DOHH2 (cell line): ENCODE measurements at regions not wholly inside any gene's neighbourhood (a gene's known extent, or its start where the extent isn't known, plus 50 kb on each side); places are given as distances from the start of the nearest gene placed in this dataset.

ENCODE experiments used
- H3F3A ChIP-seq: fragments of 200-600 bp; sonication (generic), shearing (Covaris generic); 2 replicates; pipeline ENCODE4 v1.6.0; 2016; ENCODE audit warnings: antibody characterized with exemption, mild to moderate bottlenecking; ENCODE audit not compliant: control insufficient read depth, insufficient read depth
- H3K27ac ChIP-seq: fragments of 200-600 bp; sonication (generic); 2 replicates; pipeline ENCODE4 v1.5.1; 2014; ENCODE audit warnings: low read depth, mild to moderate bottlenecking, low read length, moderate library complexity
- H3K27me3 ChIP-seq: fragments of 200-600 bp; sonication (generic); 2 replicates; pipeline ENCODE4 v1.6.1; 2014; ENCODE audit warnings: mild to moderate bottlenecking, low read length, mixed read lengths; ENCODE audit not compliant: control insufficient read depth
- H3K36me3 ChIP-seq: fragments of 200-600 bp; sonication (generic); 2 replicates; pipeline ENCODE4 v1.6.1; 2014; ENCODE audit warnings: mild to moderate bottlenecking, low read length, moderate library complexity, mixed read lengths; ENCODE audit not compliant: control insufficient read depth
- H3K4me1 ChIP-seq: fragments of 200-600 bp; sonication (generic); 2 replicates; pipeline ENCODE4 v1.6.1; 2014; ENCODE audit warnings: mild to moderate bottlenecking, low read length, mixed read lengths; ENCODE audit not compliant: control insufficient read depth
- H3K4me2 ChIP-seq: fragments of 200-600 bp; sonication (generic); 2 replicates; pipeline ENCODE4 v1.6.0; 2014; ENCODE audit warnings: mild to moderate bottlenecking, low read length, moderate library complexity
- H3K4me3 ChIP-seq: fragments of 200-600 bp; sonication (generic); 2 replicates; pipeline ENCODE4 v1.5.1; 2014; ENCODE audit warnings: mild to moderate bottlenecking, low read length, mixed read lengths
- H3K79me2 ChIP-seq: fragments of 200-600 bp; sonication (generic); 2 replicates; pipeline ENCODE4 v1.6.1; 2014; ENCODE audit warnings: mild to moderate bottlenecking, low read length, mixed read lengths; ENCODE audit not compliant: control insufficient read depth
- H3K9me2 ChIP-seq: fragments of 200-600 bp; sonication (generic); replicated peaks from 2 replicates; pipeline ENCODE4 v1.6.1; 2014; ENCODE audit warnings: mild to moderate bottlenecking, low read length, mixed read lengths; ENCODE audit not compliant: control insufficient read depth
- H3K9me3 ChIP-seq: fragments of 200-600 bp; sonication (generic); 2 replicates; pipeline ENCODE4 v1.6.1; 2014; ENCODE audit warnings: antibody characterized with exemption, low read length, mixed read lengths; ENCODE audit not compliant: control insufficient read depth, insufficient read depth
- H4K20me1 ChIP-seq: fragments of 200-600 bp; sonication (generic); 2 replicates; pipeline ENCODE4 v1.6.0; 2014; ENCODE audit warnings: low read depth, mild to moderate bottlenecking, antibody characterized with exemption, low read length, moderate library complexity; ENCODE audit not compliant: control insufficient read depth, insufficient read depth
- CTCF ChIP-seq: fragments of 200-600 bp; sonication (generic); IDR thresholded peaks from one replicate; pipeline ENCODE4 v1.5.1; 2014; ENCODE audit warnings: antibody characterized with exemption, mild to moderate bottlenecking, low read depth, low read length; ENCODE audit not compliant: poor library complexity, severe bottlenecking
- EZH2phosphoT487 ChIP-seq: fragments of 200-600 bp; sonication (generic); IDR thresholded peaks from 2 replicates; pipeline ENCODE4 v1.6.1; 2017; ENCODE audit warnings: borderline replicate concordance, mild to moderate bottlenecking, antibody characterized with exemption, low read length, moderate library complexity, mixed read lengths

- no peak overlapping the region for H3K4me2 ChIP-seq
- H4K20me1 ChIP-seq, result no peaks in the 10 kb centered on the region
- no peak overlapping the region for H3K4me3 ChIP-seq
- TF ChIP-seq EZH2phosphoT487, result no peak
- no peak for TF ChIP-seq CTCF
- H3K79me2 ChIP-seq, result no peaks in the 10 kb centered on the region
- H3K9me3 ChIP-seq, result no peaks in the 10 kb centered on the region
- H3F3A ChIP-seq, result no peaks in the 10 kb centered on the region
- H3K9me2 ChIP-seq, result no peaks in the 10 kb centered on the region
- no peaks in the 10 kb centered on the region for H3K4me1 ChIP-seq
- H3K27ac ChIP-seq, result no peak overlapping the region
- H3K27me3 ChIP-seq, result no peaks in the 10 kb centered on the region
- H3K36me3 ChIP-seq, result no peaks in the 10 kb centered on the region
Observed at GRCh38 chr3:99458013-99458412, 180.4 kb upstream of the COL8A1 start.

- no peak overlapping the region for H3K4me3 ChIP-seq
- H3K27ac ChIP-seq, result no peak overlapping the region
- H3K79me2 ChIP-seq, result no peaks in the 10 kb centered on the region
- no peak overlapping the region for H3K4me2 ChIP-seq
- no peaks in the 10 kb centered on the region for H4K20me1 ChIP-seq
- TF ChIP-seq CTCF (no peak), EZH2phosphoT487 (no peak)
- H3K9me3 ChIP-seq, result no peaks in the 10 kb centered on the region
- H3K9me2 ChIP-seq, result no peaks in the 10 kb centered on the region
- no peaks in the 10 kb centered on the region for H3K27me3 ChIP-seq
- no peaks in the 10 kb centered on the region for H3K36me3 ChIP-seq
- no peaks in the 10 kb centered on the region for H3F3A ChIP-seq
- H3K4me1 ChIP-seq, result no peaks in the 10 kb centered on the region
Observed at GRCh38 chr3:99442599-99442998, 195.8 kb upstream of the COL8A1 start.

- TF ChIP-seq CTCF, result no peak
- no peak for TF ChIP-seq EZH2phosphoT487
- Histone ChIP-seq H3K9me2 (no peaks in the 10 kb centered on the region), H3K4me1 (no peaks in the 10 kb centered on the region), H3K9me3 (no peaks in the 10 kb centered on the region), H3K27ac (no peak overlapping the region), H3K27me3 (no peaks in the 10 kb centered on the region), H4K20me1 (no peaks in the 10 kb centered on the region), H3K79me2 (no peaks in the 10 kb centered on the region), H3F3A (no peaks in the 10 kb centered on the region), H3K36me3 (no peaks in the 10 kb centered on the region), H3K4me2 (no peak overlapping the region), H3K4me3 (no peak overlapping the region)
Observed at GRCh38 chr3:99439892-99440291, 198.5 kb upstream of the COL8A1 start.

GRCh38 chr3:99434190-99434589 lies 204.2 kb upstream of the COL8A1 start:
- Histone ChIP-seq H3K9me3 (no peaks in the 10 kb centered on the region), H4K20me1 (no peaks in the 10 kb centered on the region), H3F3A (no peaks in the 10 kb centered on the region), H3K4me1 (no peaks in the 10 kb centered on the region), H3K4me2 (no peak overlapping the region), H3K27ac (no peak overlapping the region), H3K4me3 (no peak overlapping the region), H3K36me3 (no peaks in the 10 kb centered on the region), H3K79me2 (no peaks in the 10 kb centered on the region), H3K9me2 (no peaks in the 10 kb centered on the region), H3K27me3 (no peaks in the 10 kb centered on the region)
- no peak for TF ChIP-seq CTCF
- no peak for TF ChIP-seq EZH2phosphoT487
